ENCODE measurements at regions not wholly inside any gene's neighbourhood (a gene's known extent, or its start where the extent isn't known, plus 50 kb on each side); places are given as distances from the start of the nearest gene placed in this dataset.

DNA sequence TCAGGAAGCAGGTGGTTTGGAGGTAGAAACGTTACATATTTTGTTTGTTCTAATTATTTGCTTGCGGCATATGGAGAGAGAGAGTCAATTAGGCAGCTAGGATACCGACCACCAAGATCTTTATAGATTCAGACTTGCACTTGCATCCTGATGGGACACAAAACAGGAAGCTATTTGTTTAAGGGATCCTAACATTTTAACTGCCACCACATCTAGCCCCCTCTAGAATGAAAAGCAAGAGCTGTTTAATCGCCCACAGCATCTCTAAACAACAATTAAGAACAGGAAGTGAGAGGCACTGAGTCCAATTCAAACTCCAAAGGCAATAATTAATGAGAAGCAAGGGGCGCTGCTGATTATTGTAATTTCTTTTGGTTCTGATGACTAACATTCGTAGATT lies 182.0 kb upstream of the LINC00305 start:
- no peak overlapping the region for H3K4me3 Mint-ChIP-seq
- no peak overlapping the region for H3K27ac Mint-ChIP-seq
- no peaks in the 10 kb centered on the region; the same call in 1 of the 2 replicates for H3K27me3 Mint-ChIP-seq (ENCODE audit: insufficient read depth)
- no peaks in the 10 kb centered on the region for H3K4me1 Mint-ChIP-seq (ENCODE audit: low read depth)
- H3K36me3 Mint-ChIP-seq (ENCODE audit: low read depth): no peaks in the 10 kb centered on the region
- DNase-seq: no peak
- H3K9me3 Mint-ChIP-seq: peaks cover 33% of the 10 kb centered on the region
- TF ChIP-seq, protein P1, sequence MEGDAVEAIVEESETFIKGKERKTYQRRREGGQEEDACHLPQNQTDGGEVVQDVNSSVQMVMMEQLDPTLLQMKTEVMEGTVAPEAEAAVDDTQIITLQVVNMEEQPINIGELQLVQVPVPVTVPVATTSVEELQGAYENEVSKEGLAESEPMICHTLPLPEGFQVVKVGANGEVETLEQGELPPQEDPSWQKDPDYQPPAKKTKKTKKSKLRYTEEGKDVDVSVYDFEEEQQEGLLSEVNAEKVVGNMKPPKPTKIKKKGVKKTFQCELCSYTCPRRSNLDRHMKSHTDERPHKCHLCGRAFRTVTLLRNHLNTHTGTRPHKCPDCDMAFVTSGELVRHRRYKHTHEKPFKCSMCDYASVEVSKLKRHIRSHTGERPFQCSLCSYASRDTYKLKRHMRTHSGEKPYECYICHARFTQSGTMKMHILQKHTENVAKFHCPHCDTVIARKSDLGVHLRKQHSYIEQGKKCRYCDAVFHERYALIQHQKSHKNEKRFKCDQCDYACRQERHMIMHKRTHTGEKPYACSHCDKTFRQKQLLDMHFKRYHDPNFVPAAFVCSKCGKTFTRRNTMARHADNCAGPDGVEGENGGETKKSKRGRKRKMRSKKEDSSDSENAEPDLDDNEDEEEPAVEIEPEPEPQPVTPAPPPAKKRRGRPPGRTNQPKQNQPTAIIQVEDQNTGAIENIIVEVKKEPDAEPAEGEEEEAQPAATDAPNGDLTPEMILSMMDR (IDR thresholded peaks at IDR 0.05): no peak

DNA sequence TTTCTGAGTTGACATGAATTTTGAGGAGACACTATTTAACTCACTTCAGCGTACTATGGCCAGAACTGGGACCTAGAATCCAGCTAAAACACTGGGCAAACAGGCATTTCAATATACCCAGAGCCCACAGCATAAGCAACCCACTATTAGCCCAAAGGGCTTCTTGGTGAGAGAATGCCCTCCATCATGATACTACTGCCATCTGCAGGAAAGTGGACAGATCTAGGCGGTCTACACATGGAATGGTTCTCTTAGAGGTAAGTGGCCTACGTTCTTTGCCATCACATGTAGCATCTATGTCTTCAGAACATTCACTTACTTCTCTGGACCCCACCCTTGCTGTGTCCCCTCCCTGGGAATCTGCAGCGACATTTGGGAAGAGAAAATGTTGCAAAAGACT lies 181.3 kb upstream of the LINC00305 start:
- no peak overlapping the region for H3K27ac Mint-ChIP-seq
- H3K27me3 Mint-ChIP-seq (ENCODE audit: insufficient read depth): no peaks in the 10 kb centered on the region; the same call in 1 of the 2 replicates
- DNase-seq: no peak
- H3K4me3 Mint-ChIP-seq: no peak overlapping the region
- no peaks in the 10 kb centered on the region for H3K4me1 Mint-ChIP-seq (ENCODE audit: low read depth)
- TF ChIP-seq, protein P1 (IDR thresholded peaks at IDR 0.05): no peak
- no peaks in the 10 kb centered on the region for H3K36me3 Mint-ChIP-seq (ENCODE audit: low read depth)
- peaks cover 31% of the 10 kb centered on the region for H3K9me3 Mint-ChIP-seq

DNA sequence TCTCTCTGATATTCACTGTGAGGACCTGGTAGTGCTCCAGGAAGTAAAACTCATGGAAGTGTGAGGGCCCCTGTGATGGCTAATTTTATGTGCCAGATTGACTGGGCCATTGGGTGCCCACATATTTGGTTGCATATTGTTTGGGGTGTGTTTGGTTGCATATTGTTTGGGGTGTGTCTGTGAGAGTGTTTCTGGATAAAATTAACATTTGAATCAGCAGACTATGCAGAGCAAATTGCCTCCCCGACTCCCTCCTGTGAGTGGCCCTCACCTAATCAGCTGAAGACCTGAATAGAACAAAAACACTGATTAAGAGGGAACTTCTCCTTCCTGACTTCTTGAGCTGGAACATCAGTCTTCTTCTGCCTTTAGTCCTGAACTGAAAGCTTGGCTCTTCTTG lies 173.3 kb upstream of the LINC00305 start:
- no peak overlapping the region for H3K27ac Mint-ChIP-seq
- TF ChIP-seq, protein P1 (IDR thresholded peaks at IDR 0.05): no peak
- H3K9me3 Mint-ChIP-seq: peaks cover 54% of the 10 kb centered on the region
- no peak for DNase-seq
- H3K27me3 Mint-ChIP-seq (ENCODE audit: insufficient read depth): no peaks in the 10 kb centered on the region; the same call in 1 of the 2 replicates
- no peaks in the 10 kb centered on the region for H3K4me1 Mint-ChIP-seq (ENCODE audit: low read depth)
- no peak overlapping the region for H3K4me3 Mint-ChIP-seq
- H3K36me3 Mint-ChIP-seq (ENCODE audit: low read depth): no peaks in the 10 kb centered on the region; the same call in 1 of the 2 replicates

DNA sequence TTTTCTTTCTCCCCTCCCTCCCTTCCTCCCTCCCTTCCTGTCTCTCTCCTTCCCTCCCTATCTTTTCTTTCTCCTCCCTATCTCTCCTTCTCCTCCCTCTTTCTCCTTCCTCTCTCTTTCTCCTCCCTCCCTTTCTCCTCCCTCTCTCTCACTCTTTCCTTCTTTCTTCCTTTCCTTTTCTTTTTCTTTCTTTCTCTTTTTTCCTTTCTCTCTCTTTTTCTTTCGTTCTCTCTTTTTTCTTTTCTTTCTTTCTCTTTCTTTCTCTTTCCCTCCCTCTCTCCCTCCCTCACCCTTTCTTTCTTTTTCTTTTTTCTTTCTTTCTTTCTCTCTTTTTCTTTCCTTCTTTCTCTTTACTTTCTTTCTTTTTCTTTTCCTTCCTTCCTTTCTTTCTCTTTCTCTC lies 169.7 kb upstream of the LINC00305 start:
- no peak for DNase-seq
- H3K4me3 Mint-ChIP-seq: no peak overlapping the region
- TF ChIP-seq, protein P1 (IDR thresholded peaks at IDR 0.05): no peak
- no peak overlapping the region for H3K27ac Mint-ChIP-seq
- H3K9me3 Mint-ChIP-seq: peaks cover 66% of the 10 kb centered on the region
- no peaks in the 10 kb centered on the region; the same call in 1 of the 2 replicates for H3K27me3 Mint-ChIP-seq (ENCODE audit: insufficient read depth)
- H3K36me3 Mint-ChIP-seq (ENCODE audit: low read depth): no peaks in the 10 kb centered on the region; the same call in 1 of the 2 replicates
- no peaks in the 10 kb centered on the region for H3K4me1 Mint-ChIP-seq (ENCODE audit: low read depth)

DNA sequence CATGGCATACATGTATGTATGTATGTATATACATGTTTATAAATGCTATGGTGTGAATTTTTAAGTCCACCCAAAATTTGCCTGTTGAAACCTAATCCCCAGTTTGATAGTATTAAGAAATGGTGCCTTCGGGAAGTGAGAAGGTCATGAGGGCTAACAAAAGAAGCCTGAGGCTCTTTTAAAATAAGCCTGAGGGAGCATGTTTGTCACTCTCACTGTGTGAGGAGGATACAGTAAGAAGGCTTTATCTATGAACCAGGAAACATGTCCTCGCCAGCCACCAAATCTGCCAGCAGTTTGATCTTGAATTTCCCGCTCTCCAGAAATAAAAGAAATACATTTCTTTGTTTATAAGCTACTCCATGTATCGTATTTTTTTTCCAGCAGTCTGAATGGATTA lies 163.0 kb upstream of the LINC00305 start:
- Mint-ChIP-seq H3K27me3 (ENCODE audit: insufficient read depth) (no peaks in the 10 kb centered on the region), H3K4me3 (no peak overlapping the region), H3K4me1 (ENCODE audit: low read depth) (no peaks in the 10 kb centered on the region), H3K36me3 (ENCODE audit: low read depth) (no peaks in the 10 kb centered on the region), H3K9me3 (peaks cover 34% of the 10 kb centered on the region), H3K27ac (no peak overlapping the region)
- TF ChIP-seq, protein P1 (IDR thresholded peaks at IDR 0.05): no peak
- no peak for DNase-seq

DNA sequence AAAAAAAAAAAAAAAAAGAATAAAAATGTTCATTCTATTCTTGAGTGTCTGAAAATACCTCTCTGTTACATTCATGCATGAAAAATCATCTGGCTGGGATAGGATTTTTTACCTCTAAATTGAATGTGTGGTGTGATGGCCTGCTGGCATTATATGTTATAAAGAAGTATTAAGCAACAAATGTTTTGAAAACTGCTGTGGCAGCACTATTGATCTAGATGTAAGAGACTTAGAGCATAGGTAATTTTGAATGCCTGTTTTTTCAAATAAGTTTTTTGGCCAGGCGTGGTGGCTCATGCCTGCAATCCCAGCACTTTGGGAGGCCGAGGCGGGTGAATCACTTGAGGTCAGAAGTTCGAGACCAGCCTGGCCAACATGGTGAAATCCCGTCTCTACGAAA lies 147.0 kb upstream of the LINC00305 start:
- Mint-ChIP-seq H3K9me3 (peaks cover 41% of the 10 kb centered on the region), H3K36me3 (ENCODE audit: low read depth) (no peaks in the 10 kb centered on the region), H3K27me3 (ENCODE audit: insufficient read depth) (no peaks in the 10 kb centered on the region), H3K27ac (no peak overlapping the region), H3K4me1 (ENCODE audit: low read depth) (no peaks in the 10 kb centered on the region), H3K4me3 (no peak overlapping the region)
- TF ChIP-seq, protein P1 (IDR thresholded peaks at IDR 0.05): no peak
- no peak for DNase-seq
